ENCODE measurements at regions not wholly inside any gene's neighbourhood (a gene's known extent, or its start where the extent isn't known, plus 50 kb on each side); places are given as distances from the start of the nearest gene placed in this dataset.

DNA sequence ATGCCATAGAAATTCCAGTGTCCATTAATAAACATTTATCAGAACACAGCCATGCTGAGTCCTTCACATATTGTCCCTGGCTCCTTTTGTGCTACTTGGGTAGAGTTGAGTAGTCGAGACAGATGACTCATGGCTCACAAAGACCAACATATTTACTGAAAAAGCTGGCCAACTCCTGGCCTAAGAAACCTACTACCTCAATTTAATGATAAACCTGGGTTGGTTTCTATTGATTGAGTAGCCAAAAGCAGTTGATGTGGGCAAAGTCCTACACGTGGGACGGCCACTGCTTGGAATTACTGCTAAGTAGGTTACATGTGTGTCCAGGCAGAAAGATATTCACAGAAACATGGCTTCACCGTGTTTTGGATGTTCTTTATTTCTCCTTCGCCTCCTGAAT is 402.2 kb downstream of the NR2F2 start:
- H3K4me3 ChIP-seq (ENCODE audit: control insufficient read depth, low read depth, low read length), result no peak overlapping the region

DNA sequence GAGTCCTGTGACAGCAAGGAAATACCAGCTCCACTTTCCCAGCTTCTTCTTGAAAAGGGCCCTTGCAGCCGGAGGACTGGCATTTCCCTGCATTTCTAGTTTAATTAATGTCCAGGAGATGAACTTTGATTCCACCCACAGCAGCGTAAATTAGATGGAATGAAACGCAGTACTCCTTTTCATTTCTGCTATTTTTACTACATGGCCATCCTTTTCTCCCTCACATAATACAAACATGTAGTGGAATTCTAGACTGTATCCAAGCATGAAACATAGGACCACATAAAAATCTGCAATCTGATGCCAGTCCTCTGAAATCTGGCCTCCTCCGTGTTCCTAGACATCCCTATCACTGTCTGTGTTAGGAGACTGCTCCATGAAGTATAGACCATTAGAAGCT is 403.2 kb downstream of the NR2F2 start:
- H3K4me3 ChIP-seq (ENCODE audit: control insufficient read depth, low read depth, low read length), result no peak overlapping the region
- TF ChIP-seq, protein P1, sequence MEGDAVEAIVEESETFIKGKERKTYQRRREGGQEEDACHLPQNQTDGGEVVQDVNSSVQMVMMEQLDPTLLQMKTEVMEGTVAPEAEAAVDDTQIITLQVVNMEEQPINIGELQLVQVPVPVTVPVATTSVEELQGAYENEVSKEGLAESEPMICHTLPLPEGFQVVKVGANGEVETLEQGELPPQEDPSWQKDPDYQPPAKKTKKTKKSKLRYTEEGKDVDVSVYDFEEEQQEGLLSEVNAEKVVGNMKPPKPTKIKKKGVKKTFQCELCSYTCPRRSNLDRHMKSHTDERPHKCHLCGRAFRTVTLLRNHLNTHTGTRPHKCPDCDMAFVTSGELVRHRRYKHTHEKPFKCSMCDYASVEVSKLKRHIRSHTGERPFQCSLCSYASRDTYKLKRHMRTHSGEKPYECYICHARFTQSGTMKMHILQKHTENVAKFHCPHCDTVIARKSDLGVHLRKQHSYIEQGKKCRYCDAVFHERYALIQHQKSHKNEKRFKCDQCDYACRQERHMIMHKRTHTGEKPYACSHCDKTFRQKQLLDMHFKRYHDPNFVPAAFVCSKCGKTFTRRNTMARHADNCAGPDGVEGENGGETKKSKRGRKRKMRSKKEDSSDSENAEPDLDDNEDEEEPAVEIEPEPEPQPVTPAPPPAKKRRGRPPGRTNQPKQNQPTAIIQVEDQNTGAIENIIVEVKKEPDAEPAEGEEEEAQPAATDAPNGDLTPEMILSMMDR (IDR thresholded peaks at IDR 0.05; ENCODE audit: control insufficient read depth, insufficient read depth, low read depth, low read length, missing control alignments), result no peak
- DNase-seq (ENCODE audit: low read depth), result no peak

More for the DNA sequence above, 402.2 kb downstream of the NR2F2 start:
- TF ChIP-seq, protein P1 (IDR thresholded peaks at IDR 0.05; ENCODE audit: control insufficient read depth, insufficient read depth, low read depth, low read length, missing control alignments), result no peak
- no peak for DNase-seq (ENCODE audit: low read depth)

DNA sequence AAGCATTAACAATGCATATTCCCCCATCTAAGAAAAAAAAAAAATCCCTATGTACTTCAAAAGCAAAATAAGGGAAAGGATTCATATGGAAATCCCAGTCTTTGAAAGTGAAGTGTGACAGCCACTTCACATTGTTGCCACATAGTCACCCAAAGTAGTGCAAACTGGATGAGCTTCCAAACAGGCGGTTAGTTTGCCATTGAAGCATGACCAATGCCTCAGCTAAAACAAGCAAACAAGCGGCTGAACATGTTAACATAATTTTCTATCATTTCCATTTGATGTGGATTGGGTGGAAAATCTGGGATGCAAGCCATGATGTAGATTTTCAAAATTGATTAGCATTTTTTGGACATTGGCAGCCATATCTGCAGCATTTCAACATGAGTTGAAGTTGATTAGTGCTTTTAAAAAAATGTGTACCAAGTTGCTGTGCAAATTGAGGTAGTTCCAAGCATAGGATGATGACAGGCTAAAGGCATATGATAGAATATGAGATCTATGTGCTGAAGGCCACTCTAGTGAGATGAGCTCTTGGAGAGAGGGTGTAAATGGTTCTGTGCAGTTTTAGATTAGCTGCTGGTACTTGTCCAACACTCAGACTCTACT is 405.2 kb downstream of the NR2F2 start:
- TF ChIP-seq, protein P1 (IDR thresholded peaks at IDR 0.05; ENCODE audit: control insufficient read depth, insufficient read depth, low read depth, low read length, missing control alignments), result no peak
- no peak overlapping the region for H3K4me3 ChIP-seq (ENCODE audit: control insufficient read depth, low read depth, low read length)
- DNase-seq (ENCODE audit: low read depth), result no peak

DNA sequence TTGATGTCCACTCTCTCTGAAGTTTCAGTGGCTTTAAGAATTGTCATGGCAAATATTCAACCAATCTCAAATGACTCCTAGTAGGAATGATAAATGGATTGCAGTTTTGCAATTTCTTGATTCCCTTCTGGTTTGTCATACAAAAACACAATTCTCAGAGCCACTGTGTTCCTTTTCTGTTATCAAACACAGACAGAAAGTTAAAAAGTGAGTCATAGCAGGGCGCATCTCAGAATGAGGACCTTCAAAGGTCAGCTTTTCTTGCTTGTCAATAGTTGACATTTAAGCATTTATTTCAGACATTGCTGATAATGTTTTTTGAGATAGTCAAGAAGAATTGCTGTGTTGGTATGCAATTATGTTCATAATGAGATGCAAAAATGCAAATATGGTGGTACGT is 405.9 kb downstream of the NR2F2 start:
- no peak overlapping the region for H3K4me3 ChIP-seq (ENCODE audit: control insufficient read depth, low read depth, low read length)
- no peak for DNase-seq (ENCODE audit: low read depth)
- TF ChIP-seq, protein P1 (IDR thresholded peaks at IDR 0.05; ENCODE audit: control insufficient read depth, insufficient read depth, low read depth, low read length, missing control alignments), result no peak

DNA sequence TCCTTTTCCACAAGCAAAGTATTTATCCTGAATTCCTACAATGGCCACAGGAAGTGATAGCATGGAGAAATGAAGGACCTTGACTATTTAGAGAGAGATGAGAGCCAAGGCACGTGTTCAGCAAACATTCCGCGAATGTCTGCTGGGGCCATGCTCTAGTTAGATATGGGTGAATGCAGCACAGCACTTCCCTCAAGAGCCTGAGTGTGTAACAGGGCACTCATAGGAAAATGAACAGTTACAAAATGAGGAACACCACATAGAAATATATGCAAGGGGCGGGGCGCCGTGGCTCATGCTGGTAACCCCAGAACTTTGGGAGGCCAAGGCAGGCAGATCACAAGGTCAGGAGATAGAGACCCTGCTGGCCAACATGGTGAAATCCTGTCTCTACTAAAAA is 406.9 kb downstream of the NR2F2 start:
- DNase-seq (ENCODE audit: low read depth), result no peak
- TF ChIP-seq, protein P1 (IDR thresholded peaks at IDR 0.05; ENCODE audit: control insufficient read depth, insufficient read depth, low read depth, low read length, missing control alignments), result no peak
- no peak overlapping the region for H3K4me3 ChIP-seq (ENCODE audit: control insufficient read depth, low read depth, low read length)

DNA sequence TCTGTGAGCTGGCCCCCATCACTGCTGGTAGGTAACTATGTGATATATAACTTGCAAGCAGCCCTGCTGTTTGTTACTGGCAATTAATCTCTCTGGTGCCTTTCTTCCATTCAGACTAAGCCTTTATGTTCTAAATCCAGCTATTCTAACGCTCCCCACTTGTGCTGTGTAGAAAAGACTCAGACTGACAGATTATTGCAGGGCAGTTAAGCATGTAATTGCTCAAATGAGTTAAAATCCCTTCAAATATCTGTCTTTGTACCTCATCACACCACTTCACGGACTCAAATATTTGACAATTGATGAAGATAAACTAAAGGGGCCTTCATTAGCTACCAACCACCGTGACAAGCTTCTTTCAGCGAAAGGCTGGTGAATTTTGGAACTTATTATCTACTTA is 416.2 kb downstream of the NR2F2 start:
- H3K4me3 ChIP-seq (ENCODE audit: control insufficient read depth, low read depth, low read length), result no peak overlapping the region
- TF ChIP-seq, protein P1 (IDR thresholded peaks at IDR 0.05; ENCODE audit: control insufficient read depth, insufficient read depth, low read depth, low read length, missing control alignments), result no peak
- no peak for DNase-seq (ENCODE audit: low read depth)

DNA sequence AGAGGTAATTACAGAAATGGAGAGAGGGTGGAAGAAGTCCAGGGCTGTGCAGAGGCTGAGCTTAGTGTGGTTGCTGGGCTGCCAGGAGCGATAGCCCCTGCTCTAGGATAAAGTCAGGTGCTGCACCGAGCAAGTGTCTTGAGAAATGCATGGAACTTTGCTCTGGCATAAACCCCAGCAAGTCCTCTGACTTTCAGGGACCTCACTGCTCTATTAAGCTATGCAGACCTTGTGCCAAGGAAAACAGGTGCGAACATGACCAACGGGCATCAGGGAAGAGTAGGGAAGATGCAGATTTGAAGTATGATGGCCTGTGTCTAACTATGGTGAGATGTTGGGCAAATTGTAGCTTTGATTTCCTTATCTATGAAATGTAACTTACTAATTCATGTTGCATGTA is 416.8 kb downstream of the NR2F2 start:
- no peak overlapping the region for H3K4me3 ChIP-seq (ENCODE audit: control insufficient read depth, low read depth, low read length)
- no peak for DNase-seq (ENCODE audit: low read depth)
- TF ChIP-seq, protein P1 (IDR thresholded peaks at IDR 0.05; ENCODE audit: control insufficient read depth, insufficient read depth, low read depth, low read length, missing control alignments), result no peak

Data from AG09309 (cell line).